Activated naive CD8-positive, alpha-beta T cell treated with anti-CD3 and anti-CD28 coated beads, Interleukin-2, amount 50 U/mL, for 24 hours (primary cell): ENCODE measurements at regions not wholly inside any gene's neighbourhood (a gene's known extent, or its start where the extent isn't known, plus 50 kb on each side); places are given as distances from the start of the nearest gene placed in this dataset.

ENCODE experiments used
- ATAC-seq: fragments of 150-1000 bp; cut with Tn5 transposase; one replicate; pipeline ENCODE4 v1.10.0; 2021
- DNase-seq: peaks from one replicate; pipeline ENCODE4 v3.0.0; 2021
- H3K27ac Mint-ChIP-seq: one replicate; pipeline ENCODE4 v1.8.0; 2021; ENCODE audit warnings: mild to moderate bottlenecking, mixed read lengths
- H3K27me3 Mint-ChIP-seq: one replicate; pipeline ENCODE4 v1.8.0; 2021; ENCODE audit warnings: mixed read lengths
- H3K36me3 Mint-ChIP-seq: one replicate; pipeline ENCODE4 v1.8.0; 2021; ENCODE audit warnings: low read depth, mixed read lengths
- H3K4me1 Mint-ChIP-seq: one replicate; pipeline ENCODE4 v1.8.0; 2021; ENCODE audit warnings: mixed read lengths
- H3K4me3 Mint-ChIP-seq: one replicate; pipeline ENCODE4 v1.8.0; 2021; ENCODE audit warnings: mild to moderate bottlenecking, moderate library complexity, mixed read lengths
- H3K9me3 Mint-ChIP-seq: one replicate; pipeline ENCODE4 v1.8.0; 2021; ENCODE audit warnings: mixed read lengths

- no peak overlapping the region for H3K27ac Mint-ChIP-seq
- no peak overlapping the region for H3K4me3 Mint-ChIP-seq
- DNase-seq = no peak
- no peaks in the 10 kb centered on the region for H3K36me3 Mint-ChIP-seq
- no peak for ATAC-seq
- no peaks in the 10 kb centered on the region for H3K27me3 Mint-ChIP-seq
- H3K9me3 Mint-ChIP-seq = no peaks in the 10 kb centered on the region
- no peaks in the 10 kb centered on the region for H3K4me1 Mint-ChIP-seq
These were observed 419.8 kb upstream of the SMC2 start for GRCh38 chr9:103674271-103674670.

GRCh38 chr9:103680581-103680980 lies 413.5 kb upstream of the SMC2 start:
- Mint-ChIP-seq H3K27ac (no peak overlapping the region), H3K4me3 (no peak overlapping the region), H3K4me1 (no peaks in the 10 kb centered on the region), H3K36me3 (no peaks in the 10 kb centered on the region), H3K9me3 (peaks cover 3% of the 10 kb centered on the region), H3K27me3 (no peaks in the 10 kb centered on the region)
- no peak for ATAC-seq
- no peak for DNase-seq

DNA sequence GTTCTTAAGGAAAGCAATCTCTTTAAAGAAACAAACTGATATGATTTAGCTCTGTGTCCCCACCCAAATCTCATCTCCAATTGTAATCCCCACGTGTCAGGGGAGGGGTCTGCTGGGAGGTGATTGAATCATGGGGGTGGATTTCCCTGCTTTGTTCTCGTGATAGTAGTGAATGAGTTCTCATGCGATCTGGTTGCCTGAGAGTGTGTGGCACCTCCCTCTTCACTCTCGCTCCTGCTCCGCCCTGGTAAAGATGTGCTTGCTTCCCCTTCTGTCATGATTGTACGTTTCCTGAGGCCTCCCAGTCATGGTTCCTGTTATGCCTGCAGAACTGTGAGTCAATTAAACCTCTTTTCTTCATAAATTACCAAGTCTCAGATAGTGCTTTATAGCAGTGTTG lies 412.7 kb upstream of the SMC2 start:
- H3K27ac Mint-ChIP-seq = no peak overlapping the region
- no peak overlapping the region for H3K4me3 Mint-ChIP-seq
- no peaks in the 10 kb centered on the region for H3K27me3 Mint-ChIP-seq
- no peaks in the 10 kb centered on the region for H3K36me3 Mint-ChIP-seq
- no peak for ATAC-seq
- H3K9me3 Mint-ChIP-seq = peaks cover 3% of the 10 kb centered on the region
- no peak for DNase-seq
- no peaks in the 10 kb centered on the region for H3K4me1 Mint-ChIP-seq

GRCh38 chr9:103700195-103700962 lies 393.7 kb upstream of the SMC2 start:
- ATAC-seq (no peak), DNase-seq (no peak)
- no peaks in the 10 kb centered on the region for H3K4me1 Mint-ChIP-seq
- H3K36me3 Mint-ChIP-seq = no peaks in the 10 kb centered on the region
- H3K27me3 Mint-ChIP-seq = no peaks in the 10 kb centered on the region
- peaks cover 13% of the 10 kb centered on the region for H3K9me3 Mint-ChIP-seq
- H3K27ac Mint-ChIP-seq = no peak overlapping the region
- H3K4me3 Mint-ChIP-seq = no peak overlapping the region

DNA sequence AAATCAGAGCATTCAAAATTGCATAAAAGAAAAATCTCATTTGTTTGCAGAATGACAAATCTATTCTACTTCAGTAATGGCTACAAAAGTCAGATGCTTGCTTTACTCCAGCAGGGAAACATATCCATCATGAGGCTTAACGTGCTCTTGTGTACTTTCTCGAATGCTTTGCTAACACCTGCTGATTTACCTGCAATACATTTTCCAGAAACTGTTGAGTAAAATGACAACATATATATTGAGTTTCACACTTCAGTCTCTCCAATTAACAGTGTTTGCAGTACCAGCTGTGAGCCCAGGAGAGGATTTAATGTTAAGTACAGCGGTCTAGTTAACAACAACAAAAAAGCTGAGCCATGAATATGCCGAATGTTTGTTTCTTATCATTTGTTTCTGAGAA lies 391.5 kb upstream of the SMC2 start:
- DNase-seq (no peak), ATAC-seq (no peak)
- no peaks in the 10 kb centered on the region for H3K27me3 Mint-ChIP-seq
- no peaks in the 10 kb centered on the region for H3K4me1 Mint-ChIP-seq
- H3K9me3 Mint-ChIP-seq = peaks cover 13% of the 10 kb centered on the region
- no peak overlapping the region for H3K4me3 Mint-ChIP-seq
- H3K36me3 Mint-ChIP-seq = no peaks in the 10 kb centered on the region
- H3K27ac Mint-ChIP-seq = no peak overlapping the region

DNA sequence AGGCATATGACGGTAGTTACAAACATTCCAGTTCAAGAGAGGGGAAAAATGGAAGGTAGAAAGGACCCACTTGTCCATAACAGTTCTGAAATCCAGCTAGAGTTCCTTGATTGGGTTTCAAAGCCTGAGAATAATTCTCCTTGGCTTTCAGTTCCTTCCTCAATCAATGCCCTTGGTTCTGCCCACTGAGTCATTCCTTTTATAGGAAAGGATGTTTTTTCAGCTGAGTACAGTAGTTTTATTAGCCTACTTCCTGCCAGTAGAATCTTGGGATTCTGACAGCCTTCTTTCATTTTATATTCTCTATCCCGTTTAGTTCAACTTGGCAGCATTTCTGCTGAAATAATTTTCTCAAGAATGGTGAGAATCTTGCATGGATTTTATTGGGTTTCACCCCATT lies 386.9 kb upstream of the SMC2 start:
- no peaks in the 10 kb centered on the region for H3K4me1 Mint-ChIP-seq
- H3K36me3 Mint-ChIP-seq = no peaks in the 10 kb centered on the region
- no peak overlapping the region for H3K27ac Mint-ChIP-seq
- H3K27me3 Mint-ChIP-seq = no peaks in the 10 kb centered on the region
- no peak overlapping the region for H3K4me3 Mint-ChIP-seq
- peaks cover 7% of the 10 kb centered on the region for H3K9me3 Mint-ChIP-seq
- no peak for ATAC-seq
- no peak for DNase-seq

DNA sequence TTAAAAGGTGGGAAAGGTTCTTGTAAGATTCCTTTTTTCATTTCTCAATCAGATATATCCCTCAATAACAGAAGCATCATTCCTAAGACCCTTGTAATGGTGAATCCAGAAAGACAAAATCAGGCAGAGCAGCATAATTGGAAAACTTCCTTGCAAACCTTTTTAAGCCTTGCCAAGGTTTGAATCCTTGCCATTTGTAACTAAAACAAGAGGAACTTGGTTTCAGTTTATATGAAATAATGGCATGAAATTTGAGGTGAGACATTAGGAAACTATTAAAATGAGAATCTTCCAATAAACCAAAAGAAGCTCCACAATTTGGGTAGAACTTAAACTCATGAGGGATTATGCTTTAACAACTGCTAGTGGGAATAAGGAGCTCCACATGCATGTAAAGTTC lies 384.7 kb upstream of the SMC2 start:
- H3K36me3 Mint-ChIP-seq = no peaks in the 10 kb centered on the region
- ATAC-seq (no peak), DNase-seq (no peak)
- H3K9me3 Mint-ChIP-seq = peaks cover 4% of the 10 kb centered on the region
- no peak overlapping the region for H3K27ac Mint-ChIP-seq
- no peak overlapping the region for H3K4me3 Mint-ChIP-seq
- no peaks in the 10 kb centered on the region for H3K27me3 Mint-ChIP-seq
- no peaks in the 10 kb centered on the region for H3K4me1 Mint-ChIP-seq

- Mint-ChIP-seq H3K4me3 (no peak overlapping the region), H3K27me3 (no peaks in the 10 kb centered on the region), H3K36me3 (no peaks in the 10 kb centered on the region), H3K9me3 (peaks cover 4% of the 10 kb centered on the region), H3K4me1 (no peaks in the 10 kb centered on the region), H3K27ac (no peak overlapping the region)
- no peak for ATAC-seq
- no peak for DNase-seq
These were observed 380.5 kb upstream of the SMC2 start for GRCh38 chr9:103713631-103714030.

DNA sequence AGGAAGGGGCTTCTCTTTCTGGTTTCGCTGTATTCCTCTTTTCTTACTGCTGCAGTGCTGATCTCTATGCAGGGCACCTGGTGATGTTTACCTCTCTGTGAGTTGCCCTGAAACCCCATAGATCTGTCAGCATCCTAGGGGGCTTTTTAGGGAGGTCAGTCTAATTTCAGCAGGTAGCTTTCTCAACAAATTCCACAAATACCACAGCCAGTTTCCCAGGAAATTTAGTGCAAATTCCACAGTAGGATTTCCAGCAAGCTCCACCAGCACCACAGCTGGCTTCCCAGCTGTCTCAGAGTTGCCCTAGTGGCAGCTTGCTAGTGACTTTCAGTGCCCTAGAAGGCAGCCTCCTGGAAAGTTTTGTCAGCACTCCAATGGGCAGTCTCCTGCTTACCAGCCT lies 379.1 kb upstream of the SMC2 start:
- Mint-ChIP-seq H3K27ac (no peak overlapping the region), H3K4me3 (no peak overlapping the region), H3K4me1 (no peaks in the 10 kb centered on the region), H3K27me3 (no peaks in the 10 kb centered on the region), H3K9me3 (peaks cover 4% of the 10 kb centered on the region), H3K36me3 (no peaks in the 10 kb centered on the region)
- ATAC-seq (no peak), DNase-seq (no peak)

DNA sequence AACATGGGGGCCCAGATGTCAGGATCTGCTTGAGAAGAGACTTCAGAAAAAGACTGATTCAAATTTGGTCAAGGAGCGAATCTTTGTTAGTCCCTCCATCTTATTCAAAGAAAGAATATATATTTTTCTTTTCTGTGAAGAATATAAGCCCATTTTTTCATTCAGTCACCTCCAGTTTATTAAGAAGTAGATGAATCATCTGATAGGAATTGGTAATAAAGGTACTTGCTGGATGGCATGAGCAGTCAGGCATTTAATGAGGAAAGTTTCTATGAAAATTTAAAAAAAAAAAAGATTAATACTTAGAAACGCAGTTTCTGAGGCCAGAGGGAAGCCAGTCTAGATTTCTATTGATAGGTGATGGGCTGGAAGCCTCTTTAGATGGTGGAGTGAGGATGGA lies 373.1 kb upstream of the SMC2 start:
- Mint-ChIP-seq H3K4me3 (no peak overlapping the region), H3K4me1 (no peaks in the 10 kb centered on the region), H3K27ac (no peak overlapping the region), H3K27me3 (no peaks in the 10 kb centered on the region), H3K36me3 (no peaks in the 10 kb centered on the region), H3K9me3 (no peaks in the 10 kb centered on the region)
- no peak for ATAC-seq
- DNase-seq = no peak

- no peak for DNase-seq
- no peaks in the 10 kb centered on the region for H3K36me3 Mint-ChIP-seq
- H3K9me3 Mint-ChIP-seq = peaks cover 11% of the 10 kb centered on the region
- ATAC-seq = no peak
- H3K4me1 Mint-ChIP-seq = no peaks in the 10 kb centered on the region
- H3K4me3 Mint-ChIP-seq = no peak overlapping the region
- H3K27ac Mint-ChIP-seq = no peak overlapping the region
- H3K27me3 Mint-ChIP-seq = no peaks in the 10 kb centered on the region
These were observed 363.2 kb upstream of the SMC2 start for GRCh38 chr9:103730866-103731265.

DNA sequence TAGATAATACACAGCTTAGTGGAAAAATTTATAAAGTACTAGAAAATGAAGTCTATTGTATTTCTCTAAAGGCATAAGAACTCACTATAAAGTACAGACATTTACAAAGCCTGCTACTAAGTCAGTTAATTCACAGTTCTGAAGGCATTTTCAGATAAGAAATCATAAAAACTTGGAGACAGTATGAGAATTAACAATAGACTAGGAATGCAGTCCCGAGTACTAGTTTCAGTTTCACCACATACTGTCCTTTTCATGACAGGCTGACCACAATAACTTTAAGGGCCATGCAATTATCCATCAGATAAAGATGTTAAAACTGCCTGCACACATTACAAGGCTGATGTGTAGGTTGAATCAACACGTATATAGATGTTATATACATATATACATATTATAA lies 362.6 kb upstream of the SMC2 start:
- no peak for DNase-seq
- no peaks in the 10 kb centered on the region for H3K4me1 Mint-ChIP-seq
- no peaks in the 10 kb centered on the region for H3K27me3 Mint-ChIP-seq
- ATAC-seq = no peak
- no peak overlapping the region for H3K27ac Mint-ChIP-seq
- H3K4me3 Mint-ChIP-seq = no peak overlapping the region
- no peaks in the 10 kb centered on the region for H3K36me3 Mint-ChIP-seq
- H3K9me3 Mint-ChIP-seq = peaks cover 11% of the 10 kb centered on the region

DNA sequence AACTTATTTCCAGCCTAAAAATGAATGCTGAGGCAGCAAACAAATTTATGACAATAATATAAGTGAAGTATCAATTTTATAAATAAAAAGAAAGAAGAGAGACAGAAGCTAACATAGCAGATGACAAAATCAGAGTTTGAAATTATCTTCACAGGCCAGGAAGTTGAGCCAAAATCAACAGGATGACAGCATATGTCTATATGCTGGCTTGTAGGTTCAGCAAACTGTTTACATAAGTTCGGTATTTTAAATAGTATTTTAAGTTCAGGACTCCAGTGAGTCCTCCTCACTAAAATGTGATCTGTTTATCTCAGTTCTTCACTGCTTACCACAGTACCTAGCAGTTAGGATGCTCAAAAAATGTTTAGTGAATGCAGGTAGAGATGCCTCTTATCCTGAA lies 359.6 kb upstream of the SMC2 start:
- Mint-ChIP-seq H3K9me3 (peaks cover 4% of the 10 kb centered on the region), H3K27me3 (no peaks in the 10 kb centered on the region), H3K36me3 (no peaks in the 10 kb centered on the region), H3K27ac (no peak overlapping the region), H3K4me1 (no peaks in the 10 kb centered on the region), H3K4me3 (no peak overlapping the region)
- no peak for DNase-seq
- ATAC-seq = no peak

DNA sequence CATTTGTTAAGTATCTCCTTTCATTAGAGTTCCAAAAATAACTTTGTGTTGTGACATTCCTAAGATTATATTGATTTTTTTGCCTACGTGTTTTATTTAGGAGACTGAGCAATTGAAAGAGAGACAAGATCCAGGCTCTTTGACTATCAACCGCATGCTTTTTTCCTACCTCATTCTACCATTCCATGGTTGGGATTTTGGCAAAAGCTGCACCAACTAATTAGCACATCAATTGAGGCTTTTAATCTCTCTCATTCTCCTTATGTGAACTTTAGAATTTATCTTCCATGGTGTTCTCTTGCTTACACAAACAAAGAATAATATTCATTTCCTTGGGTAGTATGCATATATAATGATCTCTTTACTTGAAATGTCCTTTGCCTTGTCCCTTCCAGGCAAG lies 338.7 kb upstream of the SMC2 start:
- ATAC-seq (no peak), DNase-seq (no peak)
- Mint-ChIP-seq H3K4me1 (no peaks in the 10 kb centered on the region), H3K36me3 (no peaks in the 10 kb centered on the region), H3K9me3 (peaks cover 4% of the 10 kb centered on the region), H3K27me3 (peaks cover 2% of the 10 kb centered on the region), H3K4me3 (no peak overlapping the region), H3K27ac (no peak overlapping the region)

GRCh38 chr9:103755986-103756385 lies 338.1 kb upstream of the SMC2 start:
- H3K4me3 Mint-ChIP-seq = no peak overlapping the region
- no peaks in the 10 kb centered on the region for H3K4me1 Mint-ChIP-seq
- peaks cover 2% of the 10 kb centered on the region for H3K27me3 Mint-ChIP-seq
- ATAC-seq (no peak), DNase-seq (no peak)
- H3K36me3 Mint-ChIP-seq = no peaks in the 10 kb centered on the region
- H3K9me3 Mint-ChIP-seq = peaks cover 4% of the 10 kb centered on the region
- no peak overlapping the region for H3K27ac Mint-ChIP-seq

DNA sequence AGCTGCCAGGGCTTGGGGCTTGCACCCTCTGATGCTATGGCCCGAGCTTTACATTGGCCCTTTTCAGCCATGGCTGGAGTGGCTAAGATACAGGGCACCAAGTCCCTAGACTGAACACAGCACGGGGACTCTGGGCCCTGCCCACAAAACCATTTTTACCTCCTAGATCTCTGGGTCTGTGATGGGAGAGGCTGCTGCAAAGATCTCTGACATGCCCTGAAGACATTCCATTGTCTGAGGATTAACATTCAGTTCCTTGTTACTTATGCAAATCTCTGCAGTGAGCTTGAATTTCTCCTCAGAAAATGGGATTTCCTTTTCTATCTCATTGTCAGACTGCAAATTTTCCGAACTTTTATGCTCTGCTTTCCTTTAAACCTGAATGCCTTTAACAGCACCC lies 337.0 kb upstream of the SMC2 start:
- DNase-seq = no peak
- no peaks in the 10 kb centered on the region for H3K4me1 Mint-ChIP-seq
- H3K9me3 Mint-ChIP-seq = peaks cover 4% of the 10 kb centered on the region
- no peaks in the 10 kb centered on the region for H3K36me3 Mint-ChIP-seq
- H3K4me3 Mint-ChIP-seq = no peak overlapping the region
- peaks cover 2% of the 10 kb centered on the region for H3K27me3 Mint-ChIP-seq
- ATAC-seq = no peak
- no peak overlapping the region for H3K27ac Mint-ChIP-seq
